A549 (cell line): ENCODE measurements at regions not wholly inside any gene's neighbourhood (a gene's known extent, or its start where the extent isn't known, plus 50 kb on each side); places are given as distances from the start of the nearest gene placed in this dataset.

Experiments
- ATAC-seq, 2 experiments: fragments of 200-7000 bp in 1 of 2; fragments of >200 bp in 1 of 2; cut with Nextera tagmentation in 1 of 2; cut with Tn5 transposase in 1 of 2; 3 replicates each; pipeline versions ENCODE4 v1.8.0 to v1.9.1; 2018 to 2020; ENCODE audit warnings: mild to moderate bottlenecking in 1 of 2, moderate library complexity in 1 of 2
- CTCF ChIA-PET: fragments of 300-600 bp; sonication (Branson Sonifier 250); formaldehyde crosslinking; extraction: SDS; loops from one replicate; lab custom pipeline; 2021; ENCODE audit warnings: antibody characterized with exemption, inconsistent platforms; lab: Yijun Ruan, JAX
- POLR2A ChIA-PET: fragments of 350-600 bp; formaldehyde crosslinking; extraction: SDS; loops from one replicate; lab custom pipeline; 2021; ENCODE audit warnings: antibody characterized with exemption, inconsistent platforms; lab: Yijun Ruan, JAX
- DNase-seq, 2 experiments: peaks; one replicate each; pipeline versions ENCODE4 v3.0.0 to v3.0.0-alpha.2; 2011 to 2016; ENCODE audit warnings: low read depth in 1 of 2, low spot score in 1 of 2
- FAIRE-seq: peaks from 2 replicates; lab custom pipeline; 2011; peaks lifted over from hg19 to GRCh38; lab: Jason Lieb, UNC
- H3K27ac ChIP-seq, 2 experiments: fragments of >200 bp; sonication (Bioruptor Twin); formaldehyde crosslinking; 3 replicates each; pipeline ENCODE4 v1.5.1; 2016 to 2017
- H3K4me1 ChIP-seq: fragments of >200 bp; sonication (Bioruptor Twin); formaldehyde crosslinking; 3 replicates; pipeline ENCODE4 v1.6.1; 2016
- H3K4me2 ChIP-seq: fragments of >200 bp; sonication (Bioruptor Twin); formaldehyde crosslinking; 3 replicates; pipeline ENCODE4 v1.6.1; 2016
- H3K4me3 ChIP-seq: fragments of >200 bp; sonication (Bioruptor Twin); formaldehyde crosslinking; 3 replicates; pipeline ENCODE4 v1.5.1; 2016
- H3K9me3 ChIP-seq: fragments of >200 bp; sonication (Bioruptor Twin); formaldehyde crosslinking; 3 replicates; pipeline ENCODE4 v1.6.1; 2016
- ATOH8 ChIP-seq: fragments of 250-450 bp; sonication (Bioruptor Pico); IDR thresholded peaks from 2 replicates; pipeline ENCODE4 v1.5.0; 2020; ENCODE audit warnings: low read depth, mild to moderate bottlenecking, moderate library complexity
- BHLHE40 ChIP-seq: IDR thresholded peaks from 2 replicates; pipeline ENCODE4 v1.6.1; 2012; ENCODE audit warnings: low read depth, low read length, inconsistent platforms
- CBX8 ChIP-seq: fragments of 200-600 bp; sonication (generic); IDR thresholded peaks from 2 replicates; pipeline ENCODE4 v1.6.1; 2016
- EHMT2 ChIP-seq: fragments of 200-600 bp; sonication (generic); IDR thresholded peaks from 2 replicates; pipeline ENCODE4 v1.6.1; 2016; ENCODE audit warnings: antibody characterized with exemption, low read depth, mild to moderate bottlenecking, moderate library complexity
- ESRRA ChIP-seq: fragments of 150-350 bp; IDR thresholded peaks from 2 replicates; pipeline ENCODE4 v1.6.1; 2014; ENCODE audit warnings: mild to moderate bottlenecking, low read length, borderline replicate concordance
- FOSL2 ChIP-seq, 2 experiments: fragments of 450-650 bp in 1 of 2; fragments of >200 bp in 1 of 2; sonication (Bioruptor Twin) in 1 of 2; formaldehyde crosslinking; IDR thresholded peaks; 2 replicates each; pipeline versions ENCODE4 v1.5.0 to v1.6.1; 2016 to 2020; ENCODE audit warnings: mild to moderate bottlenecking in 1 of 2, moderate library complexity in 1 of 2
- HDAC2 ChIP-seq: fragments of 200-600 bp; sonication (generic); IDR thresholded peaks from 2 replicates; pipeline ENCODE4 v1.6.1; 2016
- HES2 ChIP-seq: fragments of >200 bp; sonication (Bioruptor Twin); formaldehyde crosslinking; IDR thresholded peaks from 2 replicates; pipeline ENCODE4 v1.6.1; 2016
- HOXB5 ChIP-seq: fragments of 250-450 bp; sonication (Bioruptor Pico); IDR thresholded peaks from 2 replicates; pipeline ENCODE4 v1.5.0; 2020; ENCODE audit warnings: mild to moderate bottlenecking, moderate library complexity
- JUNB ChIP-seq: fragments of >200 bp; sonication (Bioruptor Twin); formaldehyde crosslinking; IDR thresholded peaks from 2 replicates; pipeline ENCODE4 v1.6.1; 2016
- MYC ChIP-seq: IDR thresholded peaks from 2 replicates; pipeline ENCODE4 v1.6.1; 2012; ENCODE audit warnings: mild to moderate bottlenecking, inconsistent platforms, low read length, improper control_type of control experiment, borderline replicate concordance
- PBX3 ChIP-seq: IDR thresholded peaks from 2 replicates; pipeline ENCODE4 v1.6.1; 2012
- RCOR1 ChIP-seq: fragments of 150-350 bp; IDR thresholded peaks from 2 replicates; pipeline ENCODE4 v1.6.1; 2014; ENCODE audit warnings: antibody characterized with exemption, low read length, low read depth
- ZFP36 ChIP-seq: fragments of 450-650 bp; IDR thresholded peaks from 2 replicates; pipeline ENCODE4 v1.6.1; 2014; ENCODE audit warnings: borderline replicate concordance; ENCODE audit not compliant: partially characterized antibody
- ZSCAN20 ChIP-seq: fragments of 250-450 bp; sonication (Bioruptor Pico); IDR thresholded peaks from 2 replicates; pipeline ENCODE4 v1.8.0; 2022; ENCODE audit warnings: mild to moderate bottlenecking, moderate library complexity
- WGBS: methylation state at CpG from one replicate; pipeline ENCODE4 v1.1.6; 2017; ENCODE audit errors: missing lambda C conversion rate; 5-methylcytosine and 5-hydroxymethylcytosine counted together
- TF ChIP-seq, protein P1 (sequence below): fragments of 150-350 bp; IDR thresholded peaks from 2 replicates; pipeline ENCODE4 v1.6.1; 2014; ENCODE audit warnings: low read depth, mild to moderate bottlenecking, low read length
- TF ChIP-seq, protein P2 (sequence below): fragments of 450-650 bp; IDR thresholded peaks from 2 replicates; pipeline ENCODE4 v1.6.1; 2014; ENCODE audit warnings: antibody characterized with exemption
- TF ChIP-seq, protein P3 (sequence below): fragments of >200 bp; sonication (Bioruptor Twin); formaldehyde crosslinking; IDR thresholded peaks from 3 replicates; pipeline ENCODE4 v1.5.1; 2016
- TF ChIP-seq, protein P4 (sequence below): IDR thresholded peaks from 2 replicates; pipeline ENCODE4 v1.6.1; 2012
- TF ChIP-seq, protein P5 (sequence below): fragments of 250-450 bp; sonication (Bioruptor Pico); IDR thresholded peaks from 2 replicates; pipeline ENCODE4 v1.5.0; 2021; ENCODE audit warnings: mild to moderate bottlenecking, moderate library complexity, borderline replicate concordance

DNA sequence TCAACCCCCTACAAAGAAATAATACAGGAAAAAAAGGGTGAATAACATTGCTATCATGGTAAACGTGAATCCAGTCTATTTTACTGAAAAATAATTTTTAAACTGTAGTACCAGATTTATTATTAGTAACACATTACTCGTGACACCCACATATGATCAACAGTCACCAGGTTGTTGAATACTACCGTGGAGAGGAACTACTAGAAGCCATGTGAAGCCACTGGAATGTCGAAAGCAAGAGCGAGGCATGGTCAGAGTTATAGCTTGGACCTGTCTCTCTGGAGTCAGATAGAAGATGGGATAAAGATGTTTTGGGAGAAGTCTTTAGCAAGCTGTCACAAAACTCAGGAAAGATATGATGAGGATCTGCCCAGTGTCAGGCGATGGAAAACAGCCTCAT lies 63.2 kb upstream of the EPB41L3 start:
- ChIA-PET POLR2A (no interaction called here), CTCF (no interaction called here)
- WGBS, result under 1% methylated on average over 6 of the region's 6 CpGs
- H3K9me3 ChIP-seq, result no peaks in the 10 kb centered on the region
- H3K4me1 ChIP-seq, result no peaks in the 10 kb centered on the region
- H3K27ac ChIP-seq, result no peak overlapping the region
- no peak for FAIRE-seq
- no peak overlapping the region for H3K4me2 ChIP-seq
- no peak for ATAC-seq
- TF ChIP-seq, protein P1, sequence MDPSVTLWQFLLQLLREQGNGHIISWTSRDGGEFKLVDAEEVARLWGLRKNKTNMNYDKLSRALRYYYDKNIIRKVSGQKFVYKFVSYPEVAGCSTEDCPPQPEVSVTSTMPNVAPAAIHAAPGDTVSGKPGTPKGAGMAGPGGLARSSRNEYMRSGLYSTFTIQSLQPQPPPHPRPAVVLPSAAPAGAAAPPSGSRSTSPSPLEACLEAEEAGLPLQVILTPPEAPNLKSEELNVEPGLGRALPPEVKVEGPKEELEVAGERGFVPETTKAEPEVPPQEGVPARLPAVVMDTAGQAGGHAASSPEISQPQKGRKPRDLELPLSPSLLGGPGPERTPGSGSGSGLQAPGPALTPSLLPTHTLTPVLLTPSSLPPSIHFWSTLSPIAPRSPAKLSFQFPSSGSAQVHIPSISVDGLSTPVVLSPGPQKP, result no peak
- TF ChIP-seq ESRRA (no peak), RCOR1 (no peak), CBX8 (no peak), ZSCAN20 (CRISPR knock-in tag) (no peak), JUNB (no peak), FOSL2 (IDR thresholded peaks at IDR 0.05) (no peak), FOSL2 (CRISPR knock-in tag; IDR thresholded peaks at IDR 0.05) (no peak), HOXB5 (no peak), MYC (no peak), BHLHE40 (no peak), HDAC2 (no peak), ZFP36 (no peak)
- TF ChIP-seq, protein P2, sequence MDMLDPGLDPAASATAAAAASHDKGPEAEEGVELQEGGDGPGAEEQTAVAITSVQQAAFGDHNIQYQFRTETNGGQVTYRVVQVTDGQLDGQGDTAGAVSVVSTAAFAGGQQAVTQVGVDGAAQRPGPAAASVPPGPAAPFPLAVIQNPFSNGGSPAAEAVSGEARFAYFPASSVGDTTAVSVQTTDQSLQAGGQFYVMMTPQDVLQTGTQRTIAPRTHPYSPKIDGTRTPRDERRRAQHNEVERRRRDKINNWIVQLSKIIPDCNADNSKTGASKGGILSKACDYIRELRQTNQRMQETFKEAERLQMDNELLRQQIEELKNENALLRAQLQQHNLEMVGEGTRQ, result no peak
- TF ChIP-seq, protein P3, sequence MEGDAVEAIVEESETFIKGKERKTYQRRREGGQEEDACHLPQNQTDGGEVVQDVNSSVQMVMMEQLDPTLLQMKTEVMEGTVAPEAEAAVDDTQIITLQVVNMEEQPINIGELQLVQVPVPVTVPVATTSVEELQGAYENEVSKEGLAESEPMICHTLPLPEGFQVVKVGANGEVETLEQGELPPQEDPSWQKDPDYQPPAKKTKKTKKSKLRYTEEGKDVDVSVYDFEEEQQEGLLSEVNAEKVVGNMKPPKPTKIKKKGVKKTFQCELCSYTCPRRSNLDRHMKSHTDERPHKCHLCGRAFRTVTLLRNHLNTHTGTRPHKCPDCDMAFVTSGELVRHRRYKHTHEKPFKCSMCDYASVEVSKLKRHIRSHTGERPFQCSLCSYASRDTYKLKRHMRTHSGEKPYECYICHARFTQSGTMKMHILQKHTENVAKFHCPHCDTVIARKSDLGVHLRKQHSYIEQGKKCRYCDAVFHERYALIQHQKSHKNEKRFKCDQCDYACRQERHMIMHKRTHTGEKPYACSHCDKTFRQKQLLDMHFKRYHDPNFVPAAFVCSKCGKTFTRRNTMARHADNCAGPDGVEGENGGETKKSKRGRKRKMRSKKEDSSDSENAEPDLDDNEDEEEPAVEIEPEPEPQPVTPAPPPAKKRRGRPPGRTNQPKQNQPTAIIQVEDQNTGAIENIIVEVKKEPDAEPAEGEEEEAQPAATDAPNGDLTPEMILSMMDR, result no peak
- TF ChIP-seq, protein P4, sequence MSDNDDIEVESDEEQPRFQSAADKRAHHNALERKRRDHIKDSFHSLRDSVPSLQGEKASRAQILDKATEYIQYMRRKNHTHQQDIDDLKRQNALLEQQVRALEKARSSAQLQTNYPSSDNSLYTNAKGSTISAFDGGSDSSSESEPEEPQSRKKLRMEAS, result no peak
- DNase-seq, result no peak
- no peak overlapping the region for H3K4me3 ChIP-seq

GRCh38 chr18:5604778-5605177 lies 61.0 kb upstream of the EPB41L3 start:
- FAIRE-seq, result no peak
- CTCF ChIA-PET, result interaction anchor here (2.1 kb wide), 1 partner anchor 237 kb away, joined by 6 read pairs; no protein-coding TSS in a partner anchor
- H3K4me2 ChIP-seq, result no peak overlapping the region
- no peak for DNase-seq
- H3K4me3 ChIP-seq, result no peak overlapping the region
- POLR2A ChIA-PET, result no interaction called here
- no peak overlapping the region for H3K27ac ChIP-seq
- H3K9me3 ChIP-seq, result no peaks in the 10 kb centered on the region
- 7% methylated on average over 2 of the region's 2 CpGs for WGBS
- H3K4me1 ChIP-seq, result no peaks in the 10 kb centered on the region
- no peak for ATAC-seq
- TF ChIP-seq, protein P4, result no peak
- TF ChIP-seq ZFP36 (no peak), EHMT2 (no peak), HES2 (no peak), ATOH8 (CRISPR knock-in tag) (no peak), PBX3 (no peak)
- TF ChIP-seq, protein P2, result no peak
- TF ChIP-seq, protein P3, result no peak
- TF ChIP-seq, protein P5, sequence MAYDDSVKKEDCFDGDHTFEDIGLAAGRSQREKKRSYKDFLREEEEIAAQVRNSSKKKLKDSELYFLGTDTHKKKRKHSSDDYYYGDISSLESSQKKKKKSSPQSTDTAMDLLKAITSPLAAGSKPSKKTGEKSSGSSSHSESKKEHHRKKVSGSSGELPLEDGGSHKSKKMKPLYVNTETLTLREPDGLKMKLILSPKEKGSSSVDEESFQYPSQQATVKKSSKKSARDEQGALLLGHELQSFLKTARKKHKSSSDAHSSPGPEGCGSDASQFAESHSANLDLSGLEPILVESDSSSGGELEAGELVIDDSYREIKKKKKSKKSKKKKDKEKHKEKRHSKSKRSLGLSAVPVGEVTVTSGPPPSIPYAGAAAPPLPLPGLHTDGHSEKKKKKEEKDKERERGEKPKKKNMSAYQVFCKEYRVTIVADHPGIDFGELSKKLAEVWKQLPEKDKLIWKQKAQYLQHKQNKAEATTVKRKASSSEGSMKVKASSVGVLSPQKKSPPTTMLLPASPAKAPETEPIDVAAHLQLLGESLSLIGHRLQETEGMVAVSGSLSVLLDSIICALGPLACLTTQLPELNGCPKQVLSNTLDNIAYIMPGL (CRISPR knock-in tag), result no peak
- TF ChIP-seq, all 56 proteins: peak for 0
